HG03108 (cell line): ENCODE measurements at regions not wholly inside any gene's neighbourhood (a gene's known extent, or its start where the extent isn't known, plus 50 kb on each side); places are given as distances from the start of the nearest gene placed in this dataset.

Experiments used
- ATAC-seq: cut with Tn5 transposase; IDR thresholded peaks from one replicate; pipeline ENCODE4 v1.9.1; 2021; ENCODE audit warnings: moderate library complexity; ENCODE audit not compliant: unreplicated experiment

GRCh38 chr10:57249615-57250281, 888.7 kb upstream of the ZWINT start:
- ATAC-seq, result no peak

GRCh38 chr10:57247271-57247670, 886.2 kb upstream of the ZWINT start:
- ATAC-seq, result no peak

GRCh38 chr10:57225920-57226319, 864.9 kb upstream of the ZWINT start:
- no peak for ATAC-seq

- no peak for ATAC-seq
Observed at GRCh38 chr10:57224811-57225210, 863.8 kb upstream of the ZWINT start.

GRCh38 chr10:57222603-57223002, 861.5 kb upstream of the ZWINT start:
- ATAC-seq, result no peak

GRCh38 chr10:57222129-57222528, 861.1 kb upstream of the ZWINT start:
- ATAC-seq, result no peak

- no peak for ATAC-seq
Observed at GRCh38 chr10:57221674-57222073, 860.6 kb upstream of the ZWINT start.

GRCh38 chr10:57218382-57218781, 857.3 kb upstream of the ZWINT start:
- no peak for ATAC-seq

- ATAC-seq, result no peak
Observed at GRCh38 chr10:57202356-57202755, 841.3 kb upstream of the ZWINT start.

- ATAC-seq, result no peak
Observed at GRCh38 chr10:57188846-57189245, 827.8 kb upstream of the ZWINT start.

GRCh38 chr10:57186201-57186600, 825.1 kb upstream of the ZWINT start:
- ATAC-seq, result no peak

- ATAC-seq, result no peak
Observed at GRCh38 chr10:57169597-57169996, 808.5 kb upstream of the ZWINT start.

GRCh38 chr10:57168611-57169240, 807.7 kb upstream of the ZWINT start:
- ATAC-seq, result no peak

GRCh38 chr10:57165671-57166070, 804.6 kb upstream of the ZWINT start:
- ATAC-seq, result no peak

- ATAC-seq, result no peak
Observed at GRCh38 chr10:57162231-57162630, 801.2 kb upstream of the ZWINT start.

- no peak for ATAC-seq
Observed at GRCh38 chr10:57161157-57161556, 800.1 kb upstream of the ZWINT start.

GRCh38 chr10:57145548-57145947, 784.5 kb upstream of the ZWINT start:
- ATAC-seq, result peak; percentile 75

GRCh38 chr10:57142925-57143576, 782.0 kb upstream of the ZWINT start:
- no peak for ATAC-seq

- no peak for ATAC-seq
Observed at GRCh38 chr10:57141708-57142107, 780.6 kb upstream of the ZWINT start.

- ATAC-seq, result no peak
Observed at GRCh38 chr10:57119684-57120083, 758.6 kb upstream of the ZWINT start.

- no peak for ATAC-seq
Observed at GRCh38 chr10:57113545-57113944, 752.5 kb upstream of the ZWINT start.

GRCh38 chr10:57102236-57102635, 741.2 kb upstream of the ZWINT start:
- no peak for ATAC-seq
